Prostate gland (tissue), 2 donors: ENCODE measurements at regions not wholly inside any gene's neighbourhood (a gene's known extent, or its start where the extent isn't known, plus 50 kb on each side); places are given as distances from the start of the nearest gene placed in this dataset.

Source experiments
- DNase-seq: peaks from one replicate; pipeline ENCODE4 v3.0.0-alpha.2; 2019; ENCODE audit warnings: low spot score
- H3K27ac ChIP-seq, 2 donors: fragments of 200-600 bp; sonication (generic); 2 replicates each; pipeline ENCODE4 v1.5.1; 2017 to 2019
- H3K27me3 ChIP-seq: fragments of 200-600 bp; sonication (generic); replicated peaks from 2 replicates; pipeline ENCODE4 v1.5.1; 2019; ENCODE audit not compliant: insufficient read depth
- H3K36me3 ChIP-seq, 2 donors: fragments of 200-600 bp; sonication (generic); 1 replicate in 1 of 2; 2 replicates in 1 of 2; pipeline versions ENCODE4 v1.5.1 to v1.8.1; 2017 to 2019
- H3K4me1 ChIP-seq: fragments of 200-600 bp; sonication (generic); replicated peaks from 2 replicates; pipeline ENCODE4 v1.5.1; 2019
- H3K4me3 ChIP-seq, 2 donors: fragments of 200-600 bp; sonication (generic); 2 replicates each; pipeline ENCODE4 v1.5.1; 2017 to 2019
- H3K9me3 ChIP-seq: fragments of 200-600 bp; sonication (generic); 2 replicates; pipeline ENCODE4 v1.5.1; 2017
- POLR2A ChIP-seq: fragments of 450-650 bp; IDR thresholded peaks from one replicate; pipeline ENCODE4 v1.6.1; 2016; ENCODE audit warnings: antibody characterized with exemption, mild to moderate bottlenecking
- POLR2AphosphoS5 ChIP-seq: sonication (generic); formaldehyde crosslinking; IDR thresholded peaks from one replicate; pipeline ENCODE4 v1.6.1; 2017; ENCODE audit warnings: antibody characterized with exemption
- WGBS: methylation state at CpG from one replicate; pipeline ENCODE4 v1.1.5; 2018; 5-methylcytosine and 5-hydroxymethylcytosine counted together
- intact Hi-C: fragments of 100-400 bp; cut with DNase I; formaldehyde crosslinking; loops from one replicate; pipeline ENCODE4 v1.14.2; 2022
- TF ChIP-seq, protein P1 (sequence below), 4 experiments: fragments of 200-600 bp in 2 of 4; fragments of 450-650 bp in 2 of 4; sonication (generic) in 2 of 4; IDR thresholded peaks; 1 replicate in 3 of 4; 2 replicates in 1 of 4; pipeline ENCODE4 v1.5.1; 2016 to 2019; ENCODE audit warnings: antibody characterized with exemption in 4 of 4, mild to moderate bottlenecking in 2 of 4, moderate library complexity in 2 of 4

DNA sequence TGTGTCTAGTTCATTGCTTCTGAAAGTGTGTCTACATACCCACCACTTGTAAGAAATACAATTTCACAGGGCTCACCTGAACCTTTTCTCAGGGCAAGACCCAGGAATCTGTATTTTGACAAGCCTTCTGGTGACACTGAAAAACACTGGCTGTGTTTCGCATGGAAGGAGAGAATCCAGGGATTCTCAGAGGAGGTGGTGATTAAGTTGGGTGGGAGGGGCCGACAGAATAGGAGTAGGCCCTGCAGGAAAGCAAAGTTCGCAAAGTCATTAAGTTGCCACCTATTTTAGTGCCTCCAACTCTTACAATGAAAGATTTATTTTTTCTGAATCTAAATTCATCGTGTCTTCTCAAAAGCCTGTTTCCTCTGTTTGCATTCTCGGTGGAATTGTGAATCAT, 186.8 kb downstream of the FAT3 start:
- Histone ChIP-seq H3K36me3 (no peaks in the 10 kb centered on the region), H3K4me1 (no peaks in the 10 kb centered on the region), H3K4me3 (no peak overlapping the region), H3K9me3 (no peaks in the 10 kb centered on the region), H3K27ac (no peak overlapping the region), H3K27me3 (no peaks in the 10 kb centered on the region)
- TF ChIP-seq POLR2A (no peak), POLR2AphosphoS5 (no peak)
- TF ChIP-seq, protein P1, sequence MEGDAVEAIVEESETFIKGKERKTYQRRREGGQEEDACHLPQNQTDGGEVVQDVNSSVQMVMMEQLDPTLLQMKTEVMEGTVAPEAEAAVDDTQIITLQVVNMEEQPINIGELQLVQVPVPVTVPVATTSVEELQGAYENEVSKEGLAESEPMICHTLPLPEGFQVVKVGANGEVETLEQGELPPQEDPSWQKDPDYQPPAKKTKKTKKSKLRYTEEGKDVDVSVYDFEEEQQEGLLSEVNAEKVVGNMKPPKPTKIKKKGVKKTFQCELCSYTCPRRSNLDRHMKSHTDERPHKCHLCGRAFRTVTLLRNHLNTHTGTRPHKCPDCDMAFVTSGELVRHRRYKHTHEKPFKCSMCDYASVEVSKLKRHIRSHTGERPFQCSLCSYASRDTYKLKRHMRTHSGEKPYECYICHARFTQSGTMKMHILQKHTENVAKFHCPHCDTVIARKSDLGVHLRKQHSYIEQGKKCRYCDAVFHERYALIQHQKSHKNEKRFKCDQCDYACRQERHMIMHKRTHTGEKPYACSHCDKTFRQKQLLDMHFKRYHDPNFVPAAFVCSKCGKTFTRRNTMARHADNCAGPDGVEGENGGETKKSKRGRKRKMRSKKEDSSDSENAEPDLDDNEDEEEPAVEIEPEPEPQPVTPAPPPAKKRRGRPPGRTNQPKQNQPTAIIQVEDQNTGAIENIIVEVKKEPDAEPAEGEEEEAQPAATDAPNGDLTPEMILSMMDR (IDR thresholded peaks at IDR 0.05) = no peak
- intact Hi-C loops = no loop called here
- DNase-seq = no peak
- WGBS = 77% methylated on average over 5 of the region's 5 CpGs

GRCh38 chr11:92413757-92414513, 189.3 kb downstream of the FAT3 start:
- H3K4me3 ChIP-seq = no peak overlapping the region
- intact Hi-C loops = no loop called here
- WGBS = 93% methylated on average over 7 of the region's 7 CpGs

DNA sequence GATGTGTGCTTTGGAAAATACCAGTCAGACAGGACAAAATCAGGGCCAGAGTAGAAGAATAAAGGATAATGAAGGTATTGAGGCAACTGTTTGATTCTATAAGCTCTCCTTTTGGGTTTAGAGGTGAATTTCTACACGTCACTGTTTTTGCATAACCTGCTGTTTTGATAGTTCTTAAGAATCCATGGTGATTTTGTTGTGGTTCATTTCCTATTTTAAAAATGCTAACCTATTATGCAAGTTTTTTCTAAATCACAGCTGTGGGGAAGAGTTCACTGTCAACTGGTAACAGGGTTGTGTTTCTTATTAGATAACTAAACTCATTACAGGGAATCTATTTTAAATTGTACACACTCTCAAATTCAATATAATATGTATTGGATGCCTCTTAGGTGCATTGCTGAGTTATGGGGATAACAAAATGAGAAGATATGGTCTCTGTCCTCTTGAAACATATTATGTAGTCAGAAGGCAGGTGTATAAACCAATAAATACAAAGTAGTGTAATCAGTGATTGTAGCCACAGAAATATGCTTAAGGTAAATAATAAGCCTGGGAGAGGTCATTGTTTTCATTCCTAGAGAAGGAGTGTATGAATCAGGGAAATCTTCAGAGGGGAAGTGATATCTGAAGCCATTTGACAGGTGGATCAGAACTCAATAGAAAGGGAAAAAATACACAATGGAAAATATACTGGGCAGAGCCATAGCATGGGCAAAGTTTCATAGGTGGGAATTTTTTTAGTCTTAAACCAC, 192.5 kb downstream of the FAT3 start:
- intact Hi-C loops = no loop called here
- 82% methylated on average over 1 of the region's 1 CpG for WGBS

More at GRCh38 chr11:92413757-92414513, 189.3 kb downstream of the FAT3 start:
- Histone ChIP-seq H3K27ac (no peak overlapping the region), H3K9me3 (no peaks in the 10 kb centered on the region), H3K27me3 (no peaks in the 10 kb centered on the region), H3K4me1 (no peaks in the 10 kb centered on the region), H3K36me3 (no peaks in the 10 kb centered on the region)
- no peak for DNase-seq
- TF ChIP-seq POLR2A = no peak
- TF ChIP-seq POLR2AphosphoS5 = no peak
- TF ChIP-seq, protein P1 (IDR thresholded peaks at IDR 0.05) = no peak

DNA sequence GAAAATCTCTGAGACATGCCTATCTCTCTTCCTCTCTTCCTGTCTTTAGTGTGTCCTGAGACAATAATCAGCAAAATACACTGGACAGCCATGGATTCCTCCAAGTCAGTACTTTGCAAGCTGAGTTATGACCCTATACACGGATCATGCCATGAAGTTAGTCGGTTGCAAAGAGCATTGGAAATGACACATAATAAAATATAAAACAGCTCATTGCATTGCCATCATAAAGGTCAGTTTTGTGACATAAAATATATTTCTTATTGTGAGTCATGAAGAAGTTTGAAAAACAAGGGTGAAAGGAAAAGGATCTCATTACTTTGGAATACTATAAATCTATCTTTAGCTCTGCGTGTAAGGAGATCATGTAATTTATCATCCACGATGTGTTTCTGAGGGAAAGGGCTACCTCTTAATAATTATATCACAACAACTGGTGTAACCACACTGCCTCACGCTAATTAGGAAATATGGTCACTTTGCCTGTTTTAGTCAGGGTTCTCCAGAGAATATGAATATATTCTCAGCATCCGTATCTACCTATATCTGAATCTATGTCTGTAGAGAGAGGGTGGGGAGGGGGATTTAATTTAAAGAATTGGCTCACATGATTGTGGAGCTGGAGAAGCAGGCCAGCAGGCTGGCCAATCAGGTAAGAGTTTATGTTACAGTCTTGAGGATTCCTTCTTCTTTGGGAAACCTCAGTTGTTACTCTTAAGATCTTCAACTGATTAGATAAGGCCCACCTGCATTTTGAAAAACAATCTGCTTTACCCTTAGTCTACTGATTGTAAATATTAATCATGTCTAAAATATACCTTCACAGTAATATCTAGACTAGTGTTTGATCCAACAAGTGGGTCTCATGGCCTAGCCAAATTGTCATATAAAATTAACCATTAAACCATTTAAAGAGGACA, 198.8 kb downstream of the FAT3 start:
- Histone ChIP-seq H3K9me3 (no peaks in the 10 kb centered on the region), H3K27me3 (no peaks in the 10 kb centered on the region), H3K4me1 (no peaks in the 10 kb centered on the region), H3K27ac (no peak overlapping the region), H3K4me3 (no peak overlapping the region), H3K36me3 (no peaks in the 10 kb centered on the region)
- DNase-seq = no peak
- 77% methylated on average over 6 of the region's 6 CpGs for WGBS
- intact Hi-C loops = no loop called here
- TF ChIP-seq POLR2A (no peak), POLR2AphosphoS5 (no peak)
- TF ChIP-seq, protein P1 (IDR thresholded peaks at IDR 0.05) = no peak

More for the DNA sequence above, 192.5 kb downstream of the FAT3 start:
- Histone ChIP-seq H3K27me3 (no peaks in the 10 kb centered on the region), H3K36me3 (no peaks in the 10 kb centered on the region), H3K9me3 (no peaks in the 10 kb centered on the region), H3K4me1 (no peaks in the 10 kb centered on the region), H3K4me3 (no peak overlapping the region), H3K27ac (no peak overlapping the region)
- no peak for DNase-seq
- TF ChIP-seq, protein P1 (IDR thresholded peaks at IDR 0.05) = no peak
- no peak for TF ChIP-seq POLR2AphosphoS5
- TF ChIP-seq POLR2A = no peak
